GOT3 (cell line): ENCODE measurements at regions not wholly inside any gene's neighbourhood (a gene's known extent, or its start where the extent isn't known, plus 50 kb on each side); places are given as distances from the start of the nearest gene placed in this dataset.
"Not testable (repeated sequence)": the region's sequence is repeated elsewhere in the genome, so short reads cannot be mapped to it uniquely, and the experiment has no call there.

Source experiments
- DNase-seq: peaks from one replicate; lab custom pipeline; 2025; ENCODE audit warnings: mixed read lengths; lab: John Stamatoyannopoulos, UW

- DNase-seq = no peak
Measured at GRCh38 chr3:31289584-31289983, 243.1 kb upstream of the STT3B start.

GRCh38 chr3:31290046-31290445 is 242.7 kb upstream of the STT3B start:
- DNase-seq = no peak

GRCh38 chr3:31291818-31292217 is 240.9 kb upstream of the STT3B start:
- DNase-seq = no peak

GRCh38 chr3:31294430-31295149 is 238.1 kb upstream of the STT3B start:
- DNase-seq = no peak

GRCh38 chr3:31295150-31295765 is 237.5 kb upstream of the STT3B start:
- DNase-seq = no peak

GRCh38 chr3:31297726-31298298 is 234.9 kb upstream of the STT3B start:
- no peak for DNase-seq

GRCh38 chr3:31300456-31301443 is 232.0 kb upstream of the STT3B start:
- no peak for DNase-seq

GRCh38 chr3:31302343-31302742 is 230.4 kb upstream of the STT3B start:
- DNase-seq = no peak

GRCh38 chr3:31305340-31305739 is 227.4 kb upstream of the STT3B start:
- no peak for DNase-seq

GRCh38 chr3:31307131-31307785 is 225.5 kb upstream of the STT3B start:
- DNase-seq = no peak

GRCh38 chr3:31311559-31311958 is 221.2 kb upstream of the STT3B start:
- no peak for DNase-seq

GRCh38 chr3:31312400-31312799 is 220.3 kb upstream of the STT3B start:
- no peak for DNase-seq

- no peak for DNase-seq
Measured at GRCh38 chr3:31314258-31314657, 218.5 kb upstream of the STT3B start.

GRCh38 chr3:31319332-31319731 is 213.4 kb upstream of the STT3B start:
- DNase-seq = no peak

- no peak for DNase-seq
Measured at GRCh38 chr3:31321620-31322019, 211.1 kb upstream of the STT3B start.

- DNase-seq = no peak
Measured at GRCh38 chr3:31322460-31322859, 210.3 kb upstream of the STT3B start.

- DNase-seq = not testable (repeated sequence)
Measured at GRCh38 chr3:31327826-31328357, 204.8 kb upstream of the STT3B start.

GRCh38 chr3:31331278-31331677 is 201.4 kb upstream of the STT3B start:
- no peak for DNase-seq

GRCh38 chr3:31341130-31341529 is 191.6 kb upstream of the STT3B start:
- no peak for DNase-seq

GRCh38 chr3:31343075-31343474 is 189.7 kb upstream of the STT3B start:
- DNase-seq = no peak

- DNase-seq = no peak
Measured at GRCh38 chr3:31345581-31345980, 187.1 kb upstream of the STT3B start.
